K562 (cell line): ENCODE measurements at regions not wholly inside any gene's neighbourhood (a gene's known extent, or its start where the extent isn't known, plus 50 kb on each side); places are given as distances from the start of the nearest gene placed in this dataset.

Experiments
- CREBBP ChIP-seq: IDR thresholded peaks from one replicate; pipeline ENCODE4 v1.6.1; 2012; ENCODE audit warnings: low read depth, mild to moderate bottlenecking, control low read depth, inconsistent platforms, low read length
- ELF2 ChIP-seq: fragments of 250-450 bp; sonication (Bioruptor Pico); IDR thresholded peaks from 2 replicates; pipeline ENCODE4 v1.5.0; 2021; ENCODE audit warnings: mild to moderate bottlenecking
- ELF4 ChIP-seq: fragments of 450-650 bp; formaldehyde crosslinking; IDR thresholded peaks from 2 replicates; pipeline ENCODE4 v1.4.0; 2022; ENCODE audit warnings: missing genetic modification characterization
- FOXP4 ChIP-seq: sonication (generic); formaldehyde crosslinking; IDR thresholded peaks from 2 replicates; pipeline ENCODE4 v1.8.0; 2022; ENCODE audit warnings: mild to moderate bottlenecking, missing genetic modification reagents, borderline replicate concordance
- GATA2 ChIP-seq: sonication (generic); formaldehyde crosslinking; IDR thresholded peaks from 2 replicates; pipeline ENCODE4 v1.4.0; 2020; ENCODE audit warnings: mild to moderate bottlenecking, missing genetic modification reagents
- HNRNPUL1 ChIP-seq: fragments of 200-400 bp; formaldehyde crosslinking; IDR thresholded peaks from 2 replicates; pipeline ENCODE4 v1.6.1; 2017; ENCODE audit warnings: low read length
- KDM5B ChIP-seq: fragments of 200-600 bp; sonication (generic); IDR thresholded peaks from 2 replicates; pipeline ENCODE4 v1.6.1; 2012; ENCODE audit warnings: low read depth, mild to moderate bottlenecking, moderate library complexity, low read length, control low read depth, inconsistent platforms; ENCODE audit not compliant: insufficient replicate concordance
- NR4A1 ChIP-seq, 2 experiments: fragments of 250-450 bp in 1 of 2; fragments of 450-650 bp in 1 of 2; sonication (Bioruptor Pico) in 1 of 2; IDR thresholded peaks; 2 replicates each; pipeline versions ENCODE4 v1.4.0 to v1.6.1; 2016 to 2020; ENCODE audit warnings: mild to moderate bottlenecking in 2 of 2, missing compliant biosample characterization in 1 of 2, missing genetic modification characterization in 1 of 2, moderate library complexity in 1 of 2
- PHF20 ChIP-seq: fragments of 450-650 bp; IDR thresholded peaks from 2 replicates; pipeline ENCODE4 v1.6.1; 2018; ENCODE audit not compliant: partially characterized antibody
- RBFOX2 ChIP-seq: fragments of 200-400 bp; formaldehyde crosslinking; IDR thresholded peaks from 2 replicates; pipeline ENCODE4 v1.6.1; 2017; ENCODE audit warnings: low read depth, mild to moderate bottlenecking, low read length, moderate library complexity
- RNF219 ChIP-seq: fragments of 250-450 bp; sonication (Bioruptor Pico); IDR thresholded peaks from 2 replicates; pipeline ENCODE4 v1.5.0; 2022; ENCODE audit warnings: mild to moderate bottlenecking
- TOE1 ChIP-seq, 2 experiments: fragments of 450-650 bp in 1 of 2; sonication (generic) in 1 of 2; formaldehyde crosslinking in 1 of 2; IDR thresholded peaks; 2 replicates each; pipeline versions ENCODE4 v1.7.1 to v1.8.0; 2016 to 2022; ENCODE audit warnings: borderline replicate concordance in 2 of 2, mild to moderate bottlenecking in 2 of 2, antibody characterized with exemption in 1 of 2, inconsistent platforms in 1 of 2, low read depth in 1 of 2, missing genetic modification reagents in 1 of 2, moderate library complexity in 1 of 2
- XRCC3 ChIP-seq: fragments of 450-650 bp; IDR thresholded peaks from 2 replicates; pipeline ENCODE4 v1.6.1; 2017; ENCODE audit warnings: mild to moderate bottlenecking, moderate library complexity
- YY1 ChIP-seq, 3 experiments: IDR thresholded peaks; 2 replicates each; pipeline ENCODE4 v1.6.1; 2011; ENCODE audit warnings: low read length in 2 of 3, mild to moderate bottlenecking in 2 of 3, moderate library complexity in 2 of 3, borderline replicate concordance in 1 of 3, control low read depth in 1 of 3, low read depth in 1 of 3; ENCODE audit not compliant: insufficient read depth in 3 of 3, insufficient replicate concordance in 2 of 3, control insufficient read depth in 1 of 3, insufficient read length in 1 of 3; ENCODE audit errors: extremely low read depth in 1 of 3
- ZBTB17 ChIP-seq: fragments of 450-650 bp; formaldehyde crosslinking; IDR thresholded peaks from 2 replicates; pipeline ENCODE4 v1.4.0; 2020; ENCODE audit warnings: mild to moderate bottlenecking
- ZC3H11A ChIP-seq: IDR thresholded peaks from 2 replicates; pipeline ENCODE4 v1.6.1; 2012; ENCODE audit warnings: low read depth, low read length, improper control_type of control experiment
- ZNF668 ChIP-seq: fragments of 250-450 bp; sonication (Bioruptor Pico); IDR thresholded peaks from 2 replicates; pipeline ENCODE4 v1.8.0; 2022; ENCODE audit warnings: mild to moderate bottlenecking, inconsistent platforms
- TF ChIP-seq, protein P1 (sequence below): fragments of 250-450 bp; sonication (Bioruptor Pico); IDR thresholded peaks from 2 replicates; pipeline ENCODE4 v1.8.0; 2022; ENCODE audit warnings: inconsistent platforms
- TF ChIP-seq, protein P2 (sequence below): IDR thresholded peaks from 2 replicates; pipeline ENCODE4 v1.6.1; 2011; ENCODE audit not compliant: insufficient read length; ENCODE audit errors: extremely low read depth

GRCh38 chr1:233790662-233791371, 113.7 kb upstream of the SLC35F3 start (continued):
- TF ChIP-seq FOXP4 (CRISPR knock-in tag) (no peak), GATA2 (CRISPR knock-in tag) (peak; percentile 96), RNF219 (CRISPR knock-in tag) (no peak), NR4A1 (CRISPR knock-in tag; IDR thresholded peaks at IDR 0.05) (no peak), NR4A1 (tag; IDR thresholded peaks at IDR 0.05) (no peak), XRCC3 (no peak), CREBBP (no peak), YY1 (IDR thresholded peaks at IDR 0.05; ENCODE audit: borderline replicate concordance in 1 of 3, control insufficient read depth in 1 of 3, extremely low read depth in 1 of 3, insufficient read depth in 3 of 3, insufficient read length in 1 of 3, insufficient replicate concordance in 2 of 3, low read depth in 1 of 3, low read length in 2 of 3) (peak in 1 of 3 experiments; percentile 27), ZBTB17 (CRISPR knock-in tag) (no peak), KDM5B (no peak), ELF4 (CRISPR knock-in tag) (no peak), ZNF668 (no peak), RBFOX2 (no peak), ZC3H11A (no peak), HNRNPUL1 (no peak), PHF20 (no peak), ELF2 (CRISPR knock-in tag) (no peak), TOE1 (IDR thresholded peaks at IDR 0.05; ENCODE audit: borderline replicate concordance) (no peak), TOE1 (CRISPR knock-in tag; IDR thresholded peaks at IDR 0.05; ENCODE audit: borderline replicate concordance, low read depth) (no peak)
- TF ChIP-seq, protein P1, sequence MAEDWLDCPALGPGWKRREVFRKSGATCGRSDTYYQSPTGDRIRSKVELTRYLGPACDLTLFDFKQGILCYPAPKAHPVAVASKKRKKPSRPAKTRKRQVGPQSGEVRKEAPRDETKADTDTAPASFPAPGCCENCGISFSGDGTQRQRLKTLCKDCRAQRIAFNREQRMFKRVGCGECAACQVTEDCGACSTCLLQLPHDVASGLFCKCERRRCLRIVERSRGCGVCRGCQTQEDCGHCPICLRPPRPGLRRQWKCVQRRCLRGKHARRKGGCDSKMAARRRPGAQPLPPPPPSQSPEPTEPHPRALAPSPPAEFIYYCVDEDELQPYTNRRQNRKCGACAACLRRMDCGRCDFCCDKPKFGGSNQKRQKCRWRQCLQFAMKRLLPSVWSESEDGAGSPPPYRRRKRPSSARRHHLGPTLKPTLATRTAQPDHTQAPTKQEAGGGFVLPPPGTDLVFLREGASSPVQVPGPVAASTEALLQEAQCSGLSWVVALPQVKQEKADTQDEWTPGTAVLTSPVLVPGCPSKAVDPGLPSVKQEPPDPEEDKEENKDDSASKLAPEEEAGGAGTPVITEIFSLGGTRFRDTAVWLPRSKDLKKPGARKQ (CRISPR knock-in tag), result no peak
- TF ChIP-seq, protein P2, sequence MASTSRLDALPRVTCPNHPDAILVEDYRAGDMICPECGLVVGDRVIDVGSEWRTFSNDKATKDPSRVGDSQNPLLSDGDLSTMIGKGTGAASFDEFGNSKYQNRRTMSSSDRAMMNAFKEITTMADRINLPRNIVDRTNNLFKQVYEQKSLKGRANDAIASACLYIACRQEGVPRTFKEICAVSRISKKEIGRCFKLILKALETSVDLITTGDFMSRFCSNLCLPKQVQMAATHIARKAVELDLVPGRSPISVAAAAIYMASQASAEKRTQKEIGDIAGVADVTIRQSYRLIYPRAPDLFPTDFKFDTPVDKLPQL, result no peak
